ENCODE measurements at regions not wholly inside any gene's neighbourhood (a gene's known extent, or its start where the extent isn't known, plus 50 kb on each side); places are given as distances from the start of the nearest gene placed in this dataset.

DNA sequence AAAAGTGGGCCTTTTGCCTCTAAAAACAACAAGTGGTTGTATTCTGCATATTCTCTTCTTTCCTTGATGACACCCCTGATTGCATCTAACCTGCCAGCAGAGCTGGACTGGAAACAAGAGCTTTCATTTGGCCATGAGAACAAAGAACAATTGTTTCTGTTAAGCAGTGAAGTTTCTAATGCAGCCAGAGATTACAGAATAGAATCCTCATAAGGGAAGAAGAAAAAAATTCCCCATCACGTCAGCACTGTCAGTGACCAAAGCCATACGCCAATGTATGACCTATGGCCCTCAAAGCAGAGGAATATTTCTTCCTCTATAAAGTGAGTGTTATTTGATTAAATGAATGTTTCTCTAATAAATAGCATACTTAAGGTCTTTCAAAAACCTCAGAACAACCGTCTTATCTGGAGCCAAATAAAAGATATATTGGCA lies 529.1 kb upstream of the INTU start:
- Mint-ChIP-seq H3K9me3 (ENCODE audit: unreplicated experiment) (peaks cover 5% of the 10 kb centered on the region), H3K4me3 (ENCODE audit: unreplicated experiment) (no peak overlapping the region), H3K4me1 (ENCODE audit: low read depth, unreplicated experiment) (no peaks in the 10 kb centered on the region), H3K36me3 (ENCODE audit: low read depth, unreplicated experiment) (no peaks in the 10 kb centered on the region), H3K27me3 (ENCODE audit: low read depth, unreplicated experiment) (no peaks in the 10 kb centered on the region), H3K27ac (ENCODE audit: unreplicated experiment) (no peak overlapping the region)
- no peaks in the 10 kb centered on the region for H3K4me1 ChIP-seq (ENCODE audit: insufficient read depth, low read length)
- no peak for FAIRE-seq
- H3K27me3 ChIP-seq (ENCODE audit: insufficient read depth, low read length), result no peaks in the 10 kb centered on the region
- DNase-seq (ENCODE audit: low read depth), result peak; percentile 48
- H3K36me3 ChIP-seq (ENCODE audit: insufficient read depth, low read length), result no peaks in the 10 kb centered on the region
- H3K27ac ChIP-seq (ENCODE audit: low read depth, low read length), result no peak overlapping the region
- no peak for TF ChIP-seq EZH2 (IDR thresholded peaks at IDR 0.05; ENCODE audit: insufficient read depth, low read length)
- TF ChIP-seq, protein P1, sequence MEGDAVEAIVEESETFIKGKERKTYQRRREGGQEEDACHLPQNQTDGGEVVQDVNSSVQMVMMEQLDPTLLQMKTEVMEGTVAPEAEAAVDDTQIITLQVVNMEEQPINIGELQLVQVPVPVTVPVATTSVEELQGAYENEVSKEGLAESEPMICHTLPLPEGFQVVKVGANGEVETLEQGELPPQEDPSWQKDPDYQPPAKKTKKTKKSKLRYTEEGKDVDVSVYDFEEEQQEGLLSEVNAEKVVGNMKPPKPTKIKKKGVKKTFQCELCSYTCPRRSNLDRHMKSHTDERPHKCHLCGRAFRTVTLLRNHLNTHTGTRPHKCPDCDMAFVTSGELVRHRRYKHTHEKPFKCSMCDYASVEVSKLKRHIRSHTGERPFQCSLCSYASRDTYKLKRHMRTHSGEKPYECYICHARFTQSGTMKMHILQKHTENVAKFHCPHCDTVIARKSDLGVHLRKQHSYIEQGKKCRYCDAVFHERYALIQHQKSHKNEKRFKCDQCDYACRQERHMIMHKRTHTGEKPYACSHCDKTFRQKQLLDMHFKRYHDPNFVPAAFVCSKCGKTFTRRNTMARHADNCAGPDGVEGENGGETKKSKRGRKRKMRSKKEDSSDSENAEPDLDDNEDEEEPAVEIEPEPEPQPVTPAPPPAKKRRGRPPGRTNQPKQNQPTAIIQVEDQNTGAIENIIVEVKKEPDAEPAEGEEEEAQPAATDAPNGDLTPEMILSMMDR (IDR thresholded peaks at IDR 0.05; ENCODE audit: insufficient read depth, low read depth, low read length), result no peak
- no peak overlapping the region for H3K4me2 ChIP-seq (ENCODE audit: low read length)
- no peaks in the 10 kb centered on the region for H3K79me2 ChIP-seq (ENCODE audit: insufficient read depth, low read length)
- no peak overlapping the region for H2AFZ ChIP-seq (ENCODE audit: low read depth, low read length)
- H3K9me3 ChIP-seq (ENCODE audit: insufficient read depth, low read depth, low read length), result no peaks in the 10 kb centered on the region
- H4K20me1 ChIP-seq (ENCODE audit: insufficient read depth, low read length), result no peaks in the 10 kb centered on the region
- H3K9ac ChIP-seq (ENCODE audit: low read length), result no peak overlapping the region
- no peak overlapping the region for H3K4me3 ChIP-seq (ENCODE audit: insufficient read depth, low read depth, low read length)

DNA sequence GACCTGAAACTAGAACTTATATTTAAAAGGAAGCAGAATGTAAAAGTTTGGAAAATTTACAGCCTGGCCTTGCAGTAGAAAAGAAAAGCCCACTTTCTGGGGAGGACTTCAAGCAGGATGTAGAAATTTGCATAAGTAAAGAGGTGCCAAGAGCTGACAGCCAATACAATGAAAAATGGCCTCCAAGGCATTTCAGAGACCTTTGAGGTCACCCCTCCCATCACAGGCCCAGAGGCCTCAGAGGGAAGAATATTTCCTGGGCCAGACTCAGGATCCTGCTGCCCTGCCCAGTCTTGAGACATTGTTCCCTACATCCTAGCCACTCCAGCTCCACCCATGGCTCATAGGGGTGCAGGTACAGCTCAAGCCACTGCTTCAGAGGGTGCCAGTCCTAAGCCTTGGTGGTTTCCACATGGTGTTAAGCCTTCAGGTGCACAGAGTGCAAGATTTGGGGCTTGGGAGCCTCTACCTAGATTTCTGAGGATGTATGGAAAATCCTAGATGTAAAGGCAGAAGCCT lies 518.9 kb upstream of the INTU start:
- H3K27ac ChIP-seq (ENCODE audit: low read depth, low read length), result no peak overlapping the region
- no peak overlapping the region for H2AFZ ChIP-seq (ENCODE audit: low read depth, low read length)
- Mint-ChIP-seq H3K4me3 (ENCODE audit: unreplicated experiment) (no peak overlapping the region), H3K27me3 (ENCODE audit: low read depth, unreplicated experiment) (no peaks in the 10 kb centered on the region), H3K9me3 (ENCODE audit: unreplicated experiment) (peaks cover 2% of the 10 kb centered on the region), H3K4me1 (ENCODE audit: low read depth, unreplicated experiment) (no peaks in the 10 kb centered on the region), H3K36me3 (ENCODE audit: low read depth, unreplicated experiment) (no peaks in the 10 kb centered on the region), H3K27ac (ENCODE audit: unreplicated experiment) (no peak overlapping the region)
- no peaks in the 10 kb centered on the region for H3K27me3 ChIP-seq (ENCODE audit: insufficient read depth, low read length)
- no peaks in the 10 kb centered on the region for H3K79me2 ChIP-seq (ENCODE audit: insufficient read depth, low read length)
- H3K9me3 ChIP-seq (ENCODE audit: insufficient read depth, low read depth, low read length), result peaks cover 2% of the 10 kb centered on the region
- no peaks in the 10 kb centered on the region for H4K20me1 ChIP-seq (ENCODE audit: insufficient read depth, low read length)
- DNase-seq (ENCODE audit: low read depth) (no peak), FAIRE-seq (no peak)
- no peak overlapping the region for H3K9ac ChIP-seq (ENCODE audit: low read length)
- H3K4me2 ChIP-seq (ENCODE audit: low read length), result no peak overlapping the region
- H3K4me3 ChIP-seq (ENCODE audit: insufficient read depth, low read depth, low read length), result no peak overlapping the region
- H3K4me1 ChIP-seq (ENCODE audit: insufficient read depth, low read length), result no peaks in the 10 kb centered on the region
- no peaks in the 10 kb centered on the region for H3K36me3 ChIP-seq (ENCODE audit: insufficient read depth, low read length)
- no peak for TF ChIP-seq EZH2 (IDR thresholded peaks at IDR 0.05; ENCODE audit: insufficient read depth, low read length)
- TF ChIP-seq, protein P1 (IDR thresholded peaks at IDR 0.05; ENCODE audit: insufficient read depth, low read depth, low read length), result no peak

DNA sequence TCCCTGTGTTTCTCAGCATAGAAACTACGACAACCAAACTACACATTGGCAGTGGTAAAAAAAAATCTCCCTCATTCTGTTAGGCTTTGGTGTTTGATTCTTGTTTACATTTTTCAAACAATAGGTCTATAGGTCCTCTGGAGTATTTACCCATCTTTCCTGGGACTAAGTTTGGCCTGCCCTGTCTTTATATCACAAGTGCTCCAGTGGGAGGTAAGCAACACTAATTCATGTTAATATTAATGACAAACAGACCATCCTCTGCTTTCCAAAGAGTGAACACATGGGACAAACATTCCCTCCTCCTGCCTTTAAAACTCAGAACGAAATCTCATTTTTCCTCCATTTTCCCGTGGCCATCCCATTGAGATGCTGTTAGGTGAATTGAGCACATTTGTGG lies 514.1 kb upstream of the INTU start:
- H3K9me3 ChIP-seq (ENCODE audit: insufficient read depth, low read depth, low read length), result no peaks in the 10 kb centered on the region
- peak overlapping the region; percentile 39 for H2AFZ ChIP-seq (ENCODE audit: low read depth, low read length)
- H3K79me2 ChIP-seq (ENCODE audit: insufficient read depth, low read length), result no peaks in the 10 kb centered on the region
- H3K4me3 ChIP-seq (ENCODE audit: insufficient read depth, low read depth, low read length), result no peak overlapping the region
- H3K4me1 ChIP-seq (ENCODE audit: insufficient read depth, low read length), result no peaks in the 10 kb centered on the region
- no peak overlapping the region for H3K27ac ChIP-seq (ENCODE audit: low read depth, low read length)
- no peak overlapping the region for H3K4me2 ChIP-seq (ENCODE audit: low read length)
- no peaks in the 10 kb centered on the region for H3K36me3 ChIP-seq (ENCODE audit: insufficient read depth, low read length)
- H3K4me1 Mint-ChIP-seq (ENCODE audit: low read depth, unreplicated experiment), result no peaks in the 10 kb centered on the region
- no peaks in the 10 kb centered on the region for H3K9me3 Mint-ChIP-seq (ENCODE audit: unreplicated experiment)
- TF ChIP-seq, protein P1 (IDR thresholded peaks at IDR 0.05; ENCODE audit: insufficient read depth, low read depth, low read length), result no peak
- TF ChIP-seq EZH2 (IDR thresholded peaks at IDR 0.05; ENCODE audit: insufficient read depth, low read length), result no peak
- H3K27ac Mint-ChIP-seq (ENCODE audit: unreplicated experiment), result no peak overlapping the region
- no peaks in the 10 kb centered on the region for H4K20me1 ChIP-seq (ENCODE audit: insufficient read depth, low read length)
- H3K9ac ChIP-seq (ENCODE audit: low read length), result no peak overlapping the region
- H3K27me3 Mint-ChIP-seq (ENCODE audit: low read depth, unreplicated experiment), result no peaks in the 10 kb centered on the region
- H3K27me3 ChIP-seq (ENCODE audit: insufficient read depth, low read length), result no peaks in the 10 kb centered on the region
- H3K36me3 Mint-ChIP-seq (ENCODE audit: low read depth, unreplicated experiment), result no peaks in the 10 kb centered on the region
- no peak for FAIRE-seq
- H3K4me3 Mint-ChIP-seq (ENCODE audit: unreplicated experiment), result no peak overlapping the region
- no peak for DNase-seq (ENCODE audit: low read depth)
